CD4-positive, alpha-beta T cell treated with Interleukin-4 for 4 hours (primary cell): ENCODE measurements at regions not wholly inside any gene's neighbourhood (a gene's known extent, or its start where the extent isn't known, plus 50 kb on each side); places are given as distances from the start of the nearest gene placed in this dataset.
"Not testable (repeated sequence)": the region's sequence is repeated elsewhere in the genome, so short reads cannot be mapped to it uniquely, and the experiment has no call there.

Experiments
- DNase-seq: peaks from one replicate; pipeline ENCODE4 v3.0.0-alpha.2; 2020

DNA sequence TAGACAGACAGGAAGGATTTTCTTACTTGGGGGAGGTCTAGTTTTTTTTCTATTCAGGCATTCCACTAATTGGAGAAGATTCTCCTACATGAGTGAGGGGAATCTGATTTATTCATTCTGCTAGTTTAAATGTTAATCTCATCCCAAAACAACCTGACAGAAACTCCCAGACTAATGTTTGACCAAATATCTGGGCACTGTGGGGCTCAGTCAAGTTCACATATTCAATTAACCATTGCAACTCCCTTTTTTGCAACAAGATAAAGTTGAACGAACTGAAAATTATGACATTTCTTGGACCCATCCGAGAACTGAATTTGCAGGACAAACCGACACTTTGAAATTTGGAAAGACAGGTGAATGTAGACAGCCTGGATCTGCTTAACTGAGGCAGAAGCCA lies 194.4 kb upstream of the PTER start:
- no peak for DNase-seq

- DNase-seq: no peak
Observed at GRCh38 chr10:16242859-16243613, 193.8 kb upstream of the PTER start.

- not testable (repeated sequence) for DNase-seq
Observed at GRCh38 chr10:16250136-16250535, 186.7 kb upstream of the PTER start.

DNA sequence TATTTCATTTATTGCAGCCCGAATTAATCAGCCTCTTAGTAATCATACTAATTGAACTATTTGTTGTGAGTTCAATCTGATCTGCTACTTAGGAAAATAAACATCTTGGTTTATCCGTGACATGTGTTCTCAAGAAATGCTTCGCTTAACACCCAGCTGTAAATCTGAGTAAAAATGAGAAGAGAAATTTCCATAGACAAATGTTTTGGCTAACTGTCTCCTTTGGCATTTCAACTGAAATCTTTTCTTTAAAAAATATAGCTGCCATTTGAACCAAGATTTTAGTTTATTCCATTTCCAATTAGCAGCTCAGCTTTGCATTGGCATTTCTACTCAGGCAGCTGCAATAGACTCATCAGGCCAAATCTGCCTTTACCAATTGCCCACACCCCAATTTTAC lies 180.5 kb upstream of the PTER start:
- DNase-seq: no peak

- DNase-seq: no peak
Observed at GRCh38 chr10:16258291-16259040, 178.3 kb upstream of the PTER start.

GRCh38 chr10:16259726-16260125 lies 177.1 kb upstream of the PTER start:
- no peak for DNase-seq

DNA sequence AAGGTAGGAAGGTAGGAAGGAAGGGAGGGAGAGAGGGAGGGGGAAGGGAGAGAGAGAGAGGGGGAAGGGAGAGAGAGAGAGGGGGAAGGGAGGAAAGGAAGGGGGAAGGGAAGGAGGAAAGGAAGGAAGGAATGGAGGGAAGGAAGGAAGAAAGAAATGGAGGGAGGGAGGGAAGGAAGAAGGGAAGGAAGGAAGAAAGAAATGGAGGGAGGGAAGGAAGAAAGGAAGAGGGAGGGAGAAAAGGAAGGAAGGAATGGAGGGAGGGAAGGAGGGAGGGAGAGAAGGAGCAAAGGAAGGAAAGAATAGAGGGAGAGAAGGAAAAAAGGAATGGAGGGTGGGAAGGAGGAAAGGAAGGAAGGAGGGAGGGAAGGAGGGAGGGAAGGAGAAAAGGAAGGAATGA lies 176.4 kb upstream of the PTER start:
- no peak for DNase-seq

DNA sequence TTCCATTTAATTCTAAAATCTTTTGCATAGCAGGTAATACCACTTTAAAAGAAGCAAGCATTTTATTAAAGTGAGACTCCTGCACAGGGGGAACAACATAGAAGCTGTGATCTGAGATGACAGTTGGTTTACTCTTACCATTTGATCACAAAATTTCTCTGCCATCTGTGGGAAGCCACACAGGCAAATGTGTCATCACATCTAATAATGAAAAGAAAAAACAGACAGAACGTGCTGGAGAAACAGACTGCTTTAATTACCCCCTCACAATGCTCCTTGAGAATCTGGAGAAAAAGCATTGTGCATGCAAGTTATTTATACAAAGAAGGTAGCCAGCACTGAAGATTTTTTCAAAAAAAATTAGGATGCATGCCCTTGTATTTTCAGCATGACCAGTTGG lies 165.2 kb upstream of the PTER start:
- no peak for DNase-seq

DNA sequence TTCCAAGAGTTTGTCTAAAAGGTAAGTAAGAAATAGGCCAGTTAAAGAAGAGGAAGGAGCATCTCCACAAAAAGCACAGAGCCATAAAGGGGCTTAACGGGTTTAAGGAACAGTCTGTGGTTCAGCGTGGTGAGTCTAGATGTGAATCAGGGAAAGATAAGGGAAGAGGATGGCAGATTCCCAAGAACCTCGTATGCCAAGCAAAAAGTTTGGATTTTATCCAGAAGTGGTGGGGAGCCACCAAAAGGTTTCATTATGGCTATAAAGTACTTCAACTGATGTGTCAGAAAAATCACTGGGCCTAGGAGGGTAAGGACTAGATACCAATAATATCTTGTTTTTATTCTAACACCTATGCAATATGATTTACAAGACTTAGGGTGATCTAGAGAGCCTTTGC lies 161.9 kb upstream of the PTER start:
- DNase-seq: no peak

- DNase-seq: no peak
Observed at GRCh38 chr10:16280595-16280994, 156.2 kb upstream of the PTER start.

DNA sequence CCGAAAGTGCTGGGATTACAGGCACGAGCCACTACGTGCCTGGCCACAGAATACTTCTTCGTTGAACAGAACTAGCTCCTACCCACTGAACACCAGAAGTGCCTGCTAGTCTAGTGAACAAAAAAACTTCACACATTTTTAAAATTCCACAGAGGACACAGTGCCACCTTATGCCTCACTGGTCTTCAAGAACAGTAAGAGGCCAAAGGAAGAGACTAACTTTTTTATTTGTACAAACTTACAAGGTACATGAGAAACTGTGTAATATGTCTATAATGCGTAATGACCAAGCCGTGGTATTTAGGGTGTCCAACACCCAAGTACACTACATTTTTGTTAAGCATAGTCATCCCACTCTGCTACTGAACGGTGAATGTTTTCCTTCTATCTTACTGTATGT lies 144.4 kb upstream of the PTER start:
- DNase-seq: no peak

GRCh38 chr10:16297069-16297468 lies 139.7 kb upstream of the PTER start:
- DNase-seq: no peak

DNA sequence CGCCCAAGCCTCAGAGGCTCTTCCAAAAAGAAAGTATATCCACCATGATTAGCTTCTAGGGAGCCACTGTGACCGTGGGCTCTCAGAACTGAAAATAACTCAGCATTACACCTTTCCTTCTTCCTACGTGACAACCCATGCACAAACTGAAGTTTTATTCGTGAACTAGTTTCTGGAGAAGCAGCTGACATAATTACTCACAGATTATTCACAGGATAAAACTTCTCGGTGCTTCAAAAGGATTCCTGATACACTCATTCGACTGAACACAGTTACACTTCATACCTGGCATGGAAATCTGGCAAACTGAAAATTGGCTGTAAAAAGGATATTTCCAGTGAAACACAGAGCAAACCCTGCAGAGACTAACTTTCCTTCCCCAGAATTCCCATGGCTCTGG lies 139.2 kb upstream of the PTER start:
- no peak for DNase-seq

DNA sequence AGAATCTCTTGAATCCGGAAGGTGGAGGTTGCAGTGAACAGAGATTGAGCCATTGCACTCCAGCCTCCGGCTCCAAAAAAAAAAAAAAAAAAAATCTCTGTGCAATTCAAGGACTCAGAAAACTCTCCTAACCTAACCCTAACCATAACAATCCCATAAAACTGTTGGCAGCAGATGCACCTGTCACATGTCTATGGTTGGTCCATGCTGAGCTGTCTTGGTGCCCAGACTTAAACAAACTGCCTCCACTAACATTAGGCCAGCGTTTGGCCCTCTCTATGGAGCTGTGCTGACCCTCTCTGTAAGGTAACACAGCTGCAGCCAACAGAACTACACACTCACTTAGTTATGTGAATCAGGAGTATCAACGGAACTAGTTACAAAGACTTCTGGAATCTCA lies 132.5 kb upstream of the PTER start:
- DNase-seq: no peak

GRCh38 chr10:16310440-16310839 lies 126.4 kb upstream of the PTER start:
- DNase-seq: no peak

DNA sequence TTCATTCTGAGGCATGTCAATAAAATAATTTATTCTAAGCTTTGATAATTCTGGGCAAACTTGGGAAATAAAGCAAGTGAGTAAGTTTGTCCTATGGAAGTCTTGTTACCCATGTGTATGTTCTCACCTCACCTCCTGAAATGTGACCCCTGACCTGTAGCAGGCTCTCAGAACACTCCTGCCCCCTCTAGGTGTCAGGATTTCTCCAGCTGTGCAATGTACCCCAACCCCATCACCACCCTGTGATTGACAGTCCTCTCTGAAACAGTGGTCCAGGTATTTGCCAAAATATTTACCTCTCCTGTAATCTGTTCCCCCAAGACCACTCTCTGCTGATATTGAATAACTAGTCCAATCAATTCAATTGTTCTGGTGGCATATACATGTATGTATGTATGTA lies 122.6 kb upstream of the PTER start:
- DNase-seq: no peak

GRCh38 chr10:16316733-16317390 lies 119.9 kb upstream of the PTER start:
- DNase-seq: no peak

- DNase-seq: no peak
Observed at GRCh38 chr10:16341637-16342036, 95.2 kb upstream of the PTER start.

DNA sequence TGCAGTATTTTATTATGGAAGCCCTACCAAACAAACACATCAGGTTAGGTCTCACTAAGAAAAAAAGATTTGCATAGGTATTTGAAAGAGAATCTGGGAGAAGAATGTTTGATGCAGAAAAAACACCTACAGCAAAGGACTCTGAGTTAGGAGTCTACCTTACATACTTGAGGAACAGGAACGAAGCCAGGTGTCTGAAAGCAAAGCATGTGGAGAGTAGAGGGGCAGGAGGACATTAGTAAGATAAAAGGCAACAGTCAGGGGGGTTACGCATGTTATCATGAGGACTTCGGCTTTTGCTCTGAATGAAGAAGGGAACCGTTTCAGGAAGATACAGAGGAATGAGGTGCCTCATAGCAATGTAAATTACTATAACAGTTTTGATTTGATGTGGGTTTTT lies 87.9 kb upstream of the PTER start:
- DNase-seq: no peak

GRCh38 chr10:16352146-16352545 lies 84.7 kb upstream of the PTER start:
- no peak for DNase-seq

DNA sequence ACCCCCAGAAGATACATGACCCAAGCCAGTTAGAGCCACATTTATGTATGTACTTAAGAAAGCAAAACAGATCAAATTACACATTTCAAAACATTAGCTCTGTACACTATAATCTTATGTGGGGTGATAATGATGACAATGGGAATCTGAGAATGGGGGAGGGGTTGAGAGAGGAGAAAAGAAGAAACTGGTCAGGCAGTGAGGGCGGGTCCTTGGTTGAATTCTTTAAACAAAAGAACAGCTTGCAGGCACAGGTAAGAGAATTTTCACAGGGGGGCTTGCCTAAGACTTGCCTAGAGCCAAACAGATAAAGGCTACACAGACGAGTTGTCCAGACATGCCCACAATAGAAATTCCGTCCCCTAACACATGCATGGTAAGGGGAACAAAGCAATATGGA lies 76.8 kb upstream of the PTER start:
- no peak for DNase-seq

DNA sequence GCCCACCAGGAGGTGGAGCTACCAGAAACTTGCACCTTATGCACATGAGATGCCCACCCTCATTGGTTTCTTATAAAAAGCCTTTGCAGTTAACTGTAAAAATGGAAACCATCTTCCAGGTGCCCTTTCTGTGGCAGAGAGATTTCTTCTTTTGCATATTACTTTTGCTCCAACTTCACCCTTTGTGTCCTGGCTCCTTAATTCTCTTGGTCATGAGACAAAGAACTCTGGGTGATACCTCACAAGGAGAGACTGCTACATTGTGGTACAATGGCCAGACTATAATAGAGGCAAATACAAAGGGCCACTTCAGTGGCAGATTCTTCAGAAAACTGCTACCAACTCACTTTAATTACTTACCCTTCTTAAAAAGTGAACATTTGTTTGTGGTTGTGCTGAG lies 76.4 kb upstream of the PTER start:
- no peak for DNase-seq

- DNase-seq: no peak
Observed at GRCh38 chr10:16361086-16361485, 75.7 kb upstream of the PTER start.

- no peak for DNase-seq
Observed at GRCh38 chr10:16363741-16364140, 73.1 kb upstream of the PTER start.
